NB4 (cell line): ENCODE measurements at regions not wholly inside any gene's neighbourhood (a gene's known extent, or its start where the extent isn't known, plus 50 kb on each side); places are given as distances from the start of the nearest gene placed in this dataset.

ENCODE experiments used
- CTCF ChIP-seq: IDR thresholded peaks from one replicate; pipeline ENCODE4 v1.5.1; 2012; ENCODE audit warnings: low read depth, low read length
- POLR2A ChIP-seq: IDR thresholded peaks from 2 replicates; pipeline ENCODE4 v1.6.1; 2011; ENCODE audit warnings: mild to moderate bottlenecking; ENCODE audit not compliant: insufficient read length; ENCODE audit errors: extremely low read depth

DNA sequence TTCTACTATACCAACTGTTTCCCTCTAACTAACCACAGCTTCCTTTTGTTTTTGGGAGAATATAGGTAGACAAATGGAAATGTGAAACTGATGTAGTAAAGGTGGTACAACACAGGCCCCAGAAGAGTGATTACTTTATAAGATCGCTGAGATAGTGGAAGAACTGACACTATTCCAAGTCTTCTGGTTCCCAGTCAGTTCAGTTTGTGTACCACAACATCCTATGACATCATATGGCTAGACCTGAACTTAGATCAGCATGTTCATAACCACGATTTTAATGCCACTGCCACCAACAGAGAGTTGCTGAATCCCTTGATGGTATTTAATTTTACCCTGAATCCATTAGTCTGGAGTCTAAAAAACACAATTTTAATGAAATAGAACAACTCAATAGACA is 328.9 kb downstream of the GPD2 start:
- TF ChIP-seq POLR2A = no peak
- TF ChIP-seq CTCF = no peak
